Vagina (tissue), 2 donors: ENCODE measurements at regions not wholly inside any gene's neighbourhood (a gene's known extent, or its start where the extent isn't known, plus 50 kb on each side); places are given as distances from the start of the nearest gene placed in this dataset.

Experiments used
- CTCF ChIP-seq, 3 experiments: fragments of 450-650 bp in 2 of 3; fragments of 200-600 bp in 1 of 3; sonication (generic) in 1 of 3; IDR thresholded peaks; one replicate each; pipeline ENCODE4 v1.5.1; 2017 to 2019; ENCODE audit warnings: antibody characterized with exemption in 3 of 3, mild to moderate bottlenecking in 2 of 3, moderate library complexity in 2 of 3
- POLR2A ChIP-seq, 2 donors: fragments of 450-650 bp; IDR thresholded peaks; one replicate each; pipeline ENCODE4 v1.6.1; 2017; ENCODE audit warnings: antibody characterized with exemption in 2 of 2, mild to moderate bottlenecking in 2 of 2, moderate library complexity in 2 of 2

DNA sequence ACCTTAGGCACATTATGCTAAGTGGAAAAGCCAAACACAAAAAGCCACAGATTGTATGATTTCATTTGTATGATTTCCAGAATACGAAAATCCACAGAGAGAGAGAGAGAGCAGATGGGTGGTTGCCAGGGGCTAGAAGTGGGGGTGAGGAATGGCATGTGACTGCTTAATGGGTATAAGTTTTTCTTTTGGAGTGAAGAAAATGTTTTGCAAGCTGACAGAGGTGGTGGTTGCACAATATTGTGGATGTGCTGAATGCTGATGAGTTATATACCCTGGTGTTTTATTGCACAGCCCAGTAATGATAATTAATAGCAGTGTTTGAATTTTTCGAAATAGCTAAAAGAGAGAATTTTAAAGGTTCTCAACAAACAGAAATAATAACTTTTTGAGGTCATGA, 386.1 kb upstream of the HS3ST1 start:
- no peak for TF ChIP-seq CTCF (IDR thresholded peaks at IDR 0.05)
- TF ChIP-seq POLR2A (IDR thresholded peaks at IDR 0.05): no peak
